GM10266 (cell line): ENCODE measurements at regions not wholly inside any gene's neighbourhood (a gene's known extent, or its start where the extent isn't known, plus 50 kb on each side); places are given as distances from the start of the nearest gene placed in this dataset.

Source experiments
- DNase-seq: peaks from one replicate; pipeline ENCODE4 v3.0.0; 2012; ENCODE audit errors: extremely low spot score
- CTCF ChIP-seq: IDR thresholded peaks from 2 replicates; pipeline ENCODE4 v1.5.1; 2012; ENCODE audit warnings: mild to moderate bottlenecking, low read depth; ENCODE audit not compliant: control insufficient read depth, insufficient read depth; ENCODE audit errors: missing control alignments

- no peak for TF ChIP-seq CTCF
- no peak for DNase-seq
Measured at GRCh38 chr13:80263745-80264513, 77.0 kb downstream of the SPRY2 start.

GRCh38 chr13:80262051-80262695 is 78.8 kb downstream of the SPRY2 start:
- DNase-seq: no peak

GRCh38 chr13:80259159-80259558 is 81.8 kb downstream of the SPRY2 start:
- no peak for TF ChIP-seq CTCF
- no peak for DNase-seq

More at GRCh38 chr13:80262051-80262695, 78.8 kb downstream of the SPRY2 start:
- no peak for TF ChIP-seq CTCF

GRCh38 chr13:80256352-80256932 is 84.5 kb downstream of the SPRY2 start:
- TF ChIP-seq CTCF: no peak
- DNase-seq: no peak

GRCh38 chr13:80255946-80256345 is 85.0 kb downstream of the SPRY2 start:
- no peak for TF ChIP-seq CTCF
- no peak for DNase-seq

GRCh38 chr13:80251403-80251802 is 89.5 kb downstream of the SPRY2 start:
- no peak for TF ChIP-seq CTCF
- no peak for DNase-seq
